Stimulated activated CD8-positive, alpha-beta memory T cell treated with anti-CD3 and anti-CD28 coated beads, Interleukin-2, amount 100 ng/mL, for 48 hours (primary cell): ENCODE measurements at regions not wholly inside any gene's neighbourhood (a gene's known extent, or its start where the extent isn't known, plus 50 kb on each side); places are given as distances from the start of the nearest gene placed in this dataset.
"Not testable (repeated sequence)": the region's sequence is repeated elsewhere in the genome, so short reads cannot be mapped to it uniquely, and the experiment has no call there.

ENCODE experiments used
- DNase-seq, 2 donors: peaks; one replicate each; pipeline ENCODE4 v3.0.0-alpha.2; 2020; ENCODE audit warnings: low read depth in 2 of 2

GRCh38 chr13:103540382-103540765 is 474.2 kb upstream of the SLC10A2 start:
- no peak for DNase-seq

- no peak for DNase-seq
These were observed 473.6 kb upstream of the SLC10A2 start for GRCh38 chr13:103539721-103540381.

- DNase-seq: no peak
These were observed 473.0 kb upstream of the SLC10A2 start for GRCh38 chr13:103539265-103539664.

GRCh38 chr13:103537616-103538015 is 471.4 kb upstream of the SLC10A2 start:
- no peak for DNase-seq

GRCh38 chr13:103531278-103531677 is 465.1 kb upstream of the SLC10A2 start:
- no peak for DNase-seq

- DNase-seq: no peak
These were observed 462.2 kb upstream of the SLC10A2 start for GRCh38 chr13:103528437-103528836.

GRCh38 chr13:103525530-103525929 is 459.3 kb upstream of the SLC10A2 start:
- DNase-seq: no peak

- no peak for DNase-seq
These were observed 457.6 kb upstream of the SLC10A2 start for GRCh38 chr13:103523858-103524257.

GRCh38 chr13:103521532-103521931 is 455.3 kb upstream of the SLC10A2 start:
- no peak for DNase-seq

GRCh38 chr13:103517768-103518102 is 451.5 kb upstream of the SLC10A2 start:
- DNase-seq: no peak

GRCh38 chr13:103517066-103517767 is 451.0 kb upstream of the SLC10A2 start:
- no peak for DNase-seq

GRCh38 chr13:103516015-103516795 is 450.0 kb upstream of the SLC10A2 start:
- DNase-seq: no peak

- DNase-seq: no peak
These were observed 449.2 kb upstream of the SLC10A2 start for GRCh38 chr13:103515410-103515809.

GRCh38 chr13:103514619-103515018 is 448.4 kb upstream of the SLC10A2 start:
- DNase-seq: no peak

- DNase-seq: no peak
These were observed 448.0 kb upstream of the SLC10A2 start for GRCh38 chr13:103514188-103514587.

GRCh38 chr13:103510007-103510535 is 443.9 kb upstream of the SLC10A2 start:
- DNase-seq: no peak

- DNase-seq: no peak
These were observed 431.2 kb upstream of the SLC10A2 start for GRCh38 chr13:103497404-103497803.

GRCh38 chr13:103487841-103488240 is 421.6 kb upstream of the SLC10A2 start:
- DNase-seq: no peak

GRCh38 chr13:103473081-103473480 is 406.9 kb upstream of the SLC10A2 start:
- DNase-seq: no peak

GRCh38 chr13:103471896-103472295 is 405.7 kb upstream of the SLC10A2 start:
- no peak for DNase-seq

GRCh38 chr13:103469771-103470170 is 403.6 kb upstream of the SLC10A2 start:
- no peak for DNase-seq

GRCh38 chr13:103466761-103467160 is 400.5 kb upstream of the SLC10A2 start:
- DNase-seq: no peak

GRCh38 chr13:103460246-103460645 is 394.0 kb upstream of the SLC10A2 start:
- DNase-seq: not testable (repeated sequence)
